ENCODE measurements at regions not wholly inside any gene's neighbourhood (a gene's known extent, or its start where the extent isn't known, plus 50 kb on each side); places are given as distances from the start of the nearest gene placed in this dataset.

- TF ChIP-seq POLR2AphosphoS5 (IDR thresholded peaks at IDR 0.05) (no peak), CTCF (IDR thresholded peaks at IDR 0.05 in 8 of 11, conservative IDR thresholded peaks at IDR 0.05 in 3 of 11) (no peak)
Observed at GRCh38 chr2:16227811-16228462, 287.6 kb downstream of the MYCN start.
